Loucy (cell line): ENCODE measurements at regions not wholly inside any gene's neighbourhood (a gene's known extent, or its start where the extent isn't known, plus 50 kb on each side); places are given as distances from the start of the nearest gene placed in this dataset.

Experiments
- CTCF ChIP-seq: fragments of 200-600 bp; sonication (generic); conservative IDR thresholded peaks from 2 replicates; pipeline ENCODE4 v1.5.1; 2014; ENCODE audit warnings: mild to moderate bottlenecking, antibody characterized with exemption, low read length
- EZH2phosphoT487 ChIP-seq: fragments of 200-600 bp; IDR thresholded peaks from 2 replicates; pipeline ENCODE4 v1.6.1; 2018; ENCODE audit warnings: antibody characterized with exemption, mild to moderate bottlenecking, moderate library complexity, borderline replicate concordance

- TF ChIP-seq CTCF: no peak
- no peak for TF ChIP-seq EZH2phosphoT487
Measured at GRCh38 chr2:172345956-172346555, 81.3 kb upstream of the ITGA6 start.
